Right lobe of liver (tissue), 6 donors: ENCODE measurements at regions not wholly inside any gene's neighbourhood (a gene's known extent, or its start where the extent isn't known, plus 50 kb on each side); places are given as distances from the start of the nearest gene placed in this dataset.

Experiments used
- ATAC-seq, 4 donors: fragments of 200-7000 bp; cut with Tn5 transposase; one replicate each; pipeline ENCODE4 v1.9.1; 2020; ENCODE audit warnings: mild to moderate bottlenecking in 4 of 4, moderate library complexity in 4 of 4
- DNase-seq, 3 donors: peaks; one replicate each; pipeline ENCODE4 v3.0.0-alpha.2; 2020
- H3K27ac ChIP-seq, 3 donors: fragments of 200-600 bp; one replicate each; pipeline ENCODE4 v1.8.0; 2022
- H3K27me3 ChIP-seq, 2 donors: fragments of 200-600 bp; one replicate each; pipeline ENCODE4 v1.8.0; 2022
- H3K36me3 ChIP-seq, 4 donors: fragments of 200-600 bp; sonication (generic) in 1 of 4; one replicate each; pipeline versions ENCODE4 v1.5.1 to v1.8.0; 2017 to 2022; ENCODE audit warnings: control low read depth in 1 of 4
- H3K4me1 ChIP-seq, 4 donors: fragments of 200-600 bp; sonication (generic) in 1 of 4; one replicate each; pipeline versions ENCODE4 v1.5.1 to v1.8.0; 2017 to 2022; ENCODE audit warnings: control low read depth in 1 of 4
- H3K4me3 ChIP-seq, 3 donors: fragments of 200-600 bp; one replicate each; pipeline ENCODE4 v1.8.0; 2022
- H3K9me3 ChIP-seq, 4 donors: fragments of 200-600 bp; sonication (generic) in 1 of 4; one replicate each; pipeline versions ENCODE4 v1.5.1 to v1.8.0; 2017 to 2022; ENCODE audit warnings: control low read depth in 1 of 4
- POLR2A ChIP-seq: fragments of 450-650 bp; IDR thresholded peaks from one replicate; pipeline ENCODE4 v1.6.1; 2017; ENCODE audit warnings: antibody characterized with exemption, mild to moderate bottlenecking
- whole genome bisulfite sequencing: methylation state at CpG from one replicate; pipeline ENCODE4 v1.1.6; 2018; ENCODE audit warnings: low coverage, low lambda C conversion rate; ENCODE audit not compliant: insufficient coverage; ENCODE audit errors: missing lambda C conversion rate; 5-methylcytosine and 5-hydroxymethylcytosine counted together
- intact Hi-C, 2 donors: fragments of 100-400 bp; cut with DNase I; formaldehyde crosslinking; loops; one replicate each; pipeline versions ENCODE4 v1.11.2 to v1.14.1; 2022
- TF ChIP-seq, protein P1 (sequence below), 4 donors: fragments of 200-600 bp in 3 of 4; fragments of 450-650 bp in 1 of 4; IDR thresholded peaks; one replicate each; pipeline versions ENCODE4 v1.5.1 to v1.8.0; 2016 to 2022; ENCODE audit warnings: antibody characterized with exemption in 4 of 4, mild to moderate bottlenecking in 2 of 4
- donor health status: DM: no; HTN: yes; CAD: no.
- donor health status: DM: no; HTN: no; CAD: no.
- donor health status: DM: no; HTN: no; CAD: no.
- donor health status: DM: no; HTN: yes; CAD: no.
- donor health status: DM: no; HTN: yes; CAD: no.

DNA sequence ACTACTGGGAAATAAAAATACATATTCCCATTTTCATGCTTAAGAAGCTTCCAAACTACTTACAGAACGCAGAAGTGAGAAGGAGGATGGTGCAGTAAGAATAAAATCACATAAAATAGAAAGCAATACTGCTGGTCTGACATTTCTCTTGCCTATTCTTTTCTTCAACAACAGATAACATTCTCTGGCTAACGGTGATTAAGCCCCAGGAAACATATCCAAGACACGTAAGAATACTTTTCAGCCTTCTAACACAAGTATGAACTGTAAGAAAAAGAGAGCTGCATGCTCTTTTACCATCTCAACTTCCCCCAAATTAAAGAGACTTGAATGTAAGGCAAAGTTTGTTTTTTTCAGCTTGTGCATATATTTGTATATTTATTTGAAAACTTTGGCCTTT is 156.1 kb upstream of the TARS1 start:
- no peak for TF ChIP-seq POLR2A
- TF ChIP-seq, protein P1, sequence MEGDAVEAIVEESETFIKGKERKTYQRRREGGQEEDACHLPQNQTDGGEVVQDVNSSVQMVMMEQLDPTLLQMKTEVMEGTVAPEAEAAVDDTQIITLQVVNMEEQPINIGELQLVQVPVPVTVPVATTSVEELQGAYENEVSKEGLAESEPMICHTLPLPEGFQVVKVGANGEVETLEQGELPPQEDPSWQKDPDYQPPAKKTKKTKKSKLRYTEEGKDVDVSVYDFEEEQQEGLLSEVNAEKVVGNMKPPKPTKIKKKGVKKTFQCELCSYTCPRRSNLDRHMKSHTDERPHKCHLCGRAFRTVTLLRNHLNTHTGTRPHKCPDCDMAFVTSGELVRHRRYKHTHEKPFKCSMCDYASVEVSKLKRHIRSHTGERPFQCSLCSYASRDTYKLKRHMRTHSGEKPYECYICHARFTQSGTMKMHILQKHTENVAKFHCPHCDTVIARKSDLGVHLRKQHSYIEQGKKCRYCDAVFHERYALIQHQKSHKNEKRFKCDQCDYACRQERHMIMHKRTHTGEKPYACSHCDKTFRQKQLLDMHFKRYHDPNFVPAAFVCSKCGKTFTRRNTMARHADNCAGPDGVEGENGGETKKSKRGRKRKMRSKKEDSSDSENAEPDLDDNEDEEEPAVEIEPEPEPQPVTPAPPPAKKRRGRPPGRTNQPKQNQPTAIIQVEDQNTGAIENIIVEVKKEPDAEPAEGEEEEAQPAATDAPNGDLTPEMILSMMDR (IDR thresholded peaks at IDR 0.05) = no peak
- DNase-seq (no peak), ATAC-seq (no peak)
- Histone ChIP-seq H3K27me3 (no peaks in the 10 kb centered on the region), H3K27ac (no peak overlapping the region), H3K4me1 (no peaks in the 10 kb centered on the region), H3K4me3 (no peak overlapping the region), H3K9me3 (no peaks in the 10 kb centered on the region), H3K36me3 (no peaks in the 10 kb centered on the region)
- intact Hi-C loops = no loop called here
- 48% methylated on average over 3 of the region's 3 CpGs for WGBS

DNA sequence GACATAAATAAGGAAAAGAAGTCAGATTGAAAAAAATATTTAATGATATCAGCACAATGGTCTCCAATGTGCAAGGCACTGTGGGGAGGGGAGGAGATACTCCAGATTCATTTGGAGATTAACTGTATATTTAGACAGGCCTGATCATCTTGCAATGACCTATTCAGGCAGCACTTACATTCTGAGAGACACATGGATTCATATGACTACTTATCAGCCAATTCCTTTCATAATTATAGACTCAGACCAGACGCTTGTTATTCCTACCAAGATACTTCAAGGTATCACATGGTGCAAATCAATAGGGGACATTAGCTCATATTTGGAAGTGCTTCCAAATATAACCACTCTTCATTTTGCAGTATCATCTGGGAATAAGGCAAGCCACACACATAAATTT is 153.5 kb upstream of the TARS1 start:
- intact Hi-C loops = no loop called here
- H3K4me1 ChIP-seq = no peaks in the 10 kb centered on the region
- ATAC-seq = no peak
- WGBS = 69% methylated on average over 1 of the region's 1 CpG
- no peaks in the 10 kb centered on the region for H3K9me3 ChIP-seq
- DNase-seq = no peak
- H3K27me3 ChIP-seq = no peaks in the 10 kb centered on the region
- H3K27ac ChIP-seq = no peak overlapping the region
- H3K36me3 ChIP-seq = no peaks in the 10 kb centered on the region
- no peak overlapping the region for H3K4me3 ChIP-seq
- TF ChIP-seq POLR2A = no peak
- TF ChIP-seq, protein P1 (IDR thresholded peaks at IDR 0.05) = no peak

DNA sequence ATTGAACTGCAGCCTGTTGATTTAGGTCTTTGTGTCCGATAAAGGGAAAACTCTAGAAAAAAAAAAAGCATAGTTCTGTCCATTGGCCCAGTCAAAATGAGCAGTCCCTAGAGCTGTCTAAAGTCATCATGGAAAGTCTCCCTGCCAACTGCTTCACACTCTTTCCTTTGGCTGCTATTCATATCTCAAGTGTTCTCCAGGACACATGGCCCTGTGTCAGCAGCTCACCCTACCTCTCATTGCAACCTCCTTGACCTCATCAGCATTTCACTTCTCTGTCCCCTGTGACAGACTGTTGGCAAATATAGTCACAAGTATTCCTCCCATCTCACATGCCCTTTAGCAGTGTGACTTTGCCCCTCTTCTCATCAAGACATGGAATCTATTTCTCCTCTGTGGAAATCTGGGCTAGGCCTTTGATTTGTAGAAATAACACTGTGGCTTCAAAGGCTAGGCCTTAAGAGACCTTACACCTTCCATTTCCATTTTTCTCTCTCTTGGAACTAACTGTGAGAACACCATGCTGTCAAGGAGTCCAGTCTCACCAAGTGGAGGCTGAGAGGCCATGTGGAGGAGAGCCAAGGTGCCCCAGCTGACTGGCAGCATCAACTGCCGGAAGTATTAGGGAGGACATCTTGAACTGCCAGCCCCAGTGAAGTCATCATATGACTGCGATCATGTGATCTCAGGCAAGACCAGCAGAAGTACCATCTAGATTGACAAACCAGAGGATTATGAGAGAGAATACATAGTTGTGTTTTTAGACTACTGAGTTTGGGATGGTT is 149.4 kb upstream of the TARS1 start:
- ATAC-seq (no peak), DNase-seq (no peak)
- Histone ChIP-seq H3K27ac (no peak overlapping the region), H3K4me3 (no peak overlapping the region), H3K36me3 (no peaks in the 10 kb centered on the region), H3K27me3 (no peaks in the 10 kb centered on the region), H3K9me3 (no peaks in the 10 kb centered on the region), H3K4me1 (no peaks in the 10 kb centered on the region)
- 91% methylated on average over 3 of the region's 3 CpGs for WGBS
- TF ChIP-seq, protein P1 (IDR thresholded peaks at IDR 0.05) = no peak
- no peak for TF ChIP-seq POLR2A
- intact Hi-C loops = no loop called here

DNA sequence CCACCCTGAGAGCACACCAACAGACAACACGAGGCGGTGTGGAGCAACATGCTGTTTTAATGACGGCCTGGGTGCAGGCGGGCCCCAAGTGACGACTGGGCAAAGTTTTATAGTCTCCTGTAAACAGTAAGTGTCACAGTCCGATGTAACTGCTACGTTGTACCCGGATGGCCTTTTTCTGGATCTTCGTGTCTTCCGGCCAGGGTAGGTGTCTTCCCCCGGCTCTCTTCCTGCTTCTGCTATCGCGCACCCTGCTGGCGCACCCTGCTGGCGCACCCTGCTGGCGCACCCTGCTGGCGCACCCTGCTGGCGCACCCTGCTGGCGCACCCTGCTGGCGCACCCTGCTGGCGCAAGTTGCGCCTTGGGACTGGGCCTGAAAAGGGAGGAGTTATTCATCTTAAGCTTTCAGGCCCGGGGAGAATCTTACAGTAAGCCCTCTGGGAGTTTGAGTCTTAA is 143.0 kb upstream of the TARS1 start:
- intact Hi-C loops = no loop called here

More for the DNA sequence above, 143.0 kb upstream of the TARS1 start:
- 86% methylated on average over 10 of the region's 23 CpGs for WGBS
- H3K36me3 ChIP-seq = no peaks in the 10 kb centered on the region
- H3K27me3 ChIP-seq = no peaks in the 10 kb centered on the region
- H3K27ac ChIP-seq = no peak overlapping the region
- no peak for DNase-seq
- no peak for ATAC-seq
- no peak overlapping the region for H3K4me3 ChIP-seq
- no peaks in the 10 kb centered on the region for H3K4me1 ChIP-seq
- no peaks in the 10 kb centered on the region for H3K9me3 ChIP-seq
- TF ChIP-seq, protein P1 (IDR thresholded peaks at IDR 0.05) = no peak
